ENCODE measurements at regions not wholly inside any gene's neighbourhood (a gene's known extent, or its start where the extent isn't known, plus 50 kb on each side); places are given as distances from the start of the nearest gene placed in this dataset.

GRCh38 chr5:96588539-96588938 is 73.6 kb upstream of the CAST start:
- ChIA-PET CTCF (interaction anchor here (3.6 kb wide), 1 partner anchor 13 kb away, joined by 15 read pairs; no protein-coding TSS in a partner anchor), POLR2A (no interaction called here)
- DNase-seq (ENCODE audit: low read depth): no peak
- Histone ChIP-seq H3K27me3 (ENCODE audit: control insufficient read depth, insufficient read depth, low read length) (no peaks in the 10 kb centered on the region), H3K4me3 (ENCODE audit: low read depth, low read length) (no peak overlapping the region), H3K36me3 (ENCODE audit: control insufficient read depth, insufficient read depth, low read length) (no peaks in the 10 kb centered on the region)
- no peak for TF ChIP-seq CTCF (IDR thresholded peaks at IDR 0.05; ENCODE audit: insufficient read depth, low read depth, low read length)

DNA sequence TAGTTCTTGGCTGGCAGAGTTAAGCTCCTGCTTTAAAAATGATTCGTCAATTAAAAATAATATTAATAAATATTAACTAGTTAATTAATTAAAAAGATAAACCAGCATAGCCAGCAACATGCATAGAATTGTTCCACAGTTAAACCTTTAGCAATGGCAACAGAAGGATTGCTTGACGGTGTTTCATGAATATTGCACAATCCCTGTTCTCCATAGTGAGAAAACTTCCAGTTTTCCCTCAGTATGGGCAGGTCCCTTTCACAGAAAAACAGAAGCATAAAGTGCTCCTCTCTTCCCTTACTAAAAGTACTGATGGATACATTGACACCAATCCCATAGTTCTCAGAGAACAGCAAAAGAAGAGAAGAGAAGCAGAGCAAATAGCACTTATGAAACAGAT is 71.4 kb upstream of the CAST start:
- H3K36me3 ChIP-seq (ENCODE audit: control insufficient read depth, insufficient read depth, low read length): no peaks in the 10 kb centered on the region
- ChIA-PET CTCF (interaction anchor here (0.8 to 4.4 kb wide), 3 partner anchors 12 to 246 kb away, joined by 3 to 20 read pairs (median 3); no protein-coding TSS in a partner anchor), POLR2A (no interaction called here)
- H3K4me3 ChIP-seq (ENCODE audit: low read depth, low read length): no peak overlapping the region
- DNase-seq (ENCODE audit: low read depth): no peak
- no peak for TF ChIP-seq CTCF (IDR thresholded peaks at IDR 0.05; ENCODE audit: insufficient read depth, low read depth, low read length)
- H3K27me3 ChIP-seq (ENCODE audit: control insufficient read depth, insufficient read depth, low read length): no peaks in the 10 kb centered on the region

- ChIA-PET CTCF (interaction anchor here (0.6 to 1.6 kb wide), 6 partner anchors 8 to 251 kb away, joined by 3 to 5 read pairs (median 3); no protein-coding TSS in a partner anchor), POLR2A (no interaction called here)
- DNase-seq (ENCODE audit: low read depth): no peak
- Histone ChIP-seq H3K36me3 (ENCODE audit: control insufficient read depth, insufficient read depth, low read length) (no peaks in the 10 kb centered on the region), H3K27me3 (ENCODE audit: control insufficient read depth, insufficient read depth, low read length) (no peaks in the 10 kb centered on the region; the same call in 1 of the 2 replicates), H3K4me3 (ENCODE audit: low read depth, low read length) (no peak overlapping the region)
- peak; percentile 28; the same call in 1 of the 2 replicates for TF ChIP-seq CTCF (IDR thresholded peaks at IDR 0.05; ENCODE audit: insufficient read depth, low read depth, low read length)
Observed at GRCh38 chr5:96595300-96596090, 66.7 kb upstream of the CAST start.

DNA sequence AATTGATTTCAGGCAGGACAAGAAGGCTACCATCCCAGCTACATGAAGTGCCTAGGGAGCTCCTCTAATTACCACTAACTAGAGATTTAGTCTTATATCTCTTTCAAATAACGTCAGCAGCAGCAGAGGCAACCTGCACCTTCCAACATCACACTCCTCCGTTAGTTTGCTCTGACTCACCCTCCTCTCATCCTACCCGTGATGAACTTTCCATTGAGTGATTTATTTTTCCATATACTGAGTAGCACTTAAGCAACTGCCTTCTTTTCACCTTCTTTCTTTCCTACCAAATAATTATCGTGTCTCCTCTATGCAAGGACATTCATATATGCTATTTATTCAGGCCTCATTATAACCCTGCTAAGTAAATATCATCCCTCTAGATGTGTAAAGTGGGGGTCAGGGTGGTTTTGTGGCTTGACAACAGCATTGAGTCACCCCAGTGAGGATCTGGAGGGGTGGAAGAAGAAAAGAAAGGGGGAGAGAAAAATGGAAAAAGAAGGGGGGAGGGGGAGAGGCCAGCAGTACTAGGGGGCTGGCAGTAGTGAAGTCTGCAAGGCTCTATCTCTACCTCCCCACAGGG is 64.6 kb upstream of the CAST start:
- ChIA-PET CTCF (interaction anchor here (0.5 to 7.2 kb wide), 3 partner anchors 30 to 251 kb away, joined by 3 to 94 read pairs (median 3); no protein-coding TSS in a partner anchor), POLR2A (no interaction called here)
- Histone ChIP-seq H3K27me3 (ENCODE audit: control insufficient read depth, insufficient read depth, low read length) (no peaks in the 10 kb centered on the region; the same call in 1 of the 2 replicates), H3K36me3 (ENCODE audit: control insufficient read depth, insufficient read depth, low read length) (no peaks in the 10 kb centered on the region), H3K4me3 (ENCODE audit: low read depth, low read length) (no peak overlapping the region)
- DNase-seq (ENCODE audit: low read depth): no peak
- TF ChIP-seq CTCF (IDR thresholded peaks at IDR 0.05; ENCODE audit: insufficient read depth, low read depth, low read length): no peak

- no peak for DNase-seq (ENCODE audit: low read depth)
- Histone ChIP-seq H3K27me3 (ENCODE audit: control insufficient read depth, insufficient read depth, low read length) (no peaks in the 10 kb centered on the region; the same call in 1 of the 2 replicates), H3K4me3 (ENCODE audit: low read depth, low read length) (no peak overlapping the region), H3K36me3 (ENCODE audit: control insufficient read depth, insufficient read depth, low read length) (no peaks in the 10 kb centered on the region)
- CTCF ChIA-PET: interaction anchor here (0.9 to 7.2 kb wide), 19 partner anchors 9 to 820 kb away, joined by 3 to 94 read pairs (median 5); partner anchors contain the start of gene ERAP1
- POLR2A ChIA-PET: interaction anchor here (0.6 kb wide), 1 partner anchor 718 kb away, joined by 3 read pairs; no protein-coding TSS in a partner anchor
- TF ChIP-seq CTCF (IDR thresholded peaks at IDR 0.05; ENCODE audit: insufficient read depth, low read depth, low read length): no peak
Observed at GRCh38 chr5:96601200-96601599, 61.0 kb upstream of the CAST start.

All from BJ (cell line).